ENCODE measurements at regions not wholly inside any gene's neighbourhood (a gene's known extent, or its start where the extent isn't known, plus 50 kb on each side); places are given as distances from the start of the nearest gene placed in this dataset.
A peak's percentile ranks its signal among the peaks of the same experiment; 100 is the strongest.
"Not testable (repeated sequence)": the region's sequence is repeated elsewhere in the genome, so short reads cannot be mapped to it uniquely, and the experiment has no call there.

DNA sequence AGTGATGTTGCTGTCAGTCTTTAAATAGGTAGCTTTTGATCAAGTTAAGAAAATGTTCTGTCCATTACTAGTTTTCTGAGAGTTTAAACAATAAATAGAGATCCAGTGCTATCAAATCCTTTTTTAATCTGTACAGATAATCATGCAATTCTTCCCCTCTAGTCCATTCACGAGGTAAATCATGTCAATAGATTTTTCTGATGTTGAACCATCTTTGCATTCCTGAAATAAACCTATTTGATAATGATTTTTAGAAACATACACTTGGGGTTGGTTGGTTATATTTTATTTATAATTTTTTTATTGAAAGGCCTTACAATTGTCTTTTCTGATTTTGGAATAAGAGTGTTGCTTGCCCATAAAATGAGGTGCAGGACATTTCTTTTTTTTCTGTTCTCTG is 95.0 kb downstream of the FAM53A start:
- Histone ChIP-seq H3K27me3 (ENCODE audit: insufficient read depth, low read length) (peaks cover 5% of the 10 kb centered on the region), H3K9me3 (ENCODE audit: low read depth, low read length) (peaks cover 14% of the 10 kb centered on the region), H3K4me3 (ENCODE audit: low read length) (no peak overlapping the region), H3K4me1 (ENCODE audit: insufficient read depth, low read length) (no peaks in the 10 kb centered on the region)

DNA sequence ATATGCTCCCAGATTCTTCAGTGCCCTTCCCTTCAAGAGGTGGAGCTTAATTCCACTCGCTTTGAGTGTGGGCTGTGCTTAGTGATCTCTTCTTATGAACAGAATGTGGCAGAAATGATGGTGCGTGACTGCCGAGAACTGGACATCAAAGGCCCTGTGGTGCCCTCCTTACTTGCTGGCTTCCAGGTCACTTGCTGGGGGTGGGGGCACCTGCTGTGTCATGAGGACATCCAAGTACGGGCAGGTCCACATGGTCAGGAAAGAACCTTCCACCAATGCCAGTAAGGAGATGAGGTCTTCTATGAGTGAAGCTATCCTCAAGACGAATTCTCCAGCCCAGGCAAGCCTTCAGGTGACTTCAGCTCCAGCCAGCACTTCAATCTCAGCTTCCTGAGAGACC is 95.8 kb downstream of the FAM53A start:
- Histone ChIP-seq H3K4me3 (ENCODE audit: low read length) (no peak overlapping the region), H3K9me3 (ENCODE audit: low read depth, low read length) (peaks cover 14% of the 10 kb centered on the region), H3K4me1 (ENCODE audit: insufficient read depth, low read length) (no peaks in the 10 kb centered on the region), H3K27me3 (ENCODE audit: insufficient read depth, low read length) (peaks cover 5% of the 10 kb centered on the region)

DNA sequence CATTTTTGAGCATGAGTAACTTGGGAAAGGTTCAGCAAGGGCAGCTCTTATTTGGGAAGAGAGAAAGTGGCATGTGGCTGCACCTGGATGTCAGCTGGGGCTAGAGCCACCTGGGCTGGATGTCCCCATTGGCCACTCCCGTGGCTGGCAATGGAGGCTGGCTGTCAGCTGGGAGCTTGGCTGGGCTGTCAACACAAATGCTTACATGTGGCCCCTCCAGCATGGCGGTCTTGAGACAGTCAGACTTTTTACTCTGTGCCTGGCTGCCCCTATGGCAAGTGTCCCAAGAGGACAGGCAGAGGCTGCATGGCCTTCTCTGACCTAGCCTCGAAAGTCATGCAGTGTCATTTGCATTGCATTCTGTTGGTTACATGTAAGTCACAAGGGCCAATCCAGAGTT is 99.6 kb downstream of the FAM53A start:
- no peak overlapping the region for H3K4me3 ChIP-seq (ENCODE audit: low read length)
- H3K27me3 ChIP-seq (ENCODE audit: insufficient read depth, low read length) = no peaks in the 10 kb centered on the region
- peaks cover 12% of the 10 kb centered on the region for H3K9me3 ChIP-seq (ENCODE audit: low read depth, low read length)
- H3K4me1 ChIP-seq (ENCODE audit: insufficient read depth, low read length) = peaks cover 5% of the 10 kb centered on the region

DNA sequence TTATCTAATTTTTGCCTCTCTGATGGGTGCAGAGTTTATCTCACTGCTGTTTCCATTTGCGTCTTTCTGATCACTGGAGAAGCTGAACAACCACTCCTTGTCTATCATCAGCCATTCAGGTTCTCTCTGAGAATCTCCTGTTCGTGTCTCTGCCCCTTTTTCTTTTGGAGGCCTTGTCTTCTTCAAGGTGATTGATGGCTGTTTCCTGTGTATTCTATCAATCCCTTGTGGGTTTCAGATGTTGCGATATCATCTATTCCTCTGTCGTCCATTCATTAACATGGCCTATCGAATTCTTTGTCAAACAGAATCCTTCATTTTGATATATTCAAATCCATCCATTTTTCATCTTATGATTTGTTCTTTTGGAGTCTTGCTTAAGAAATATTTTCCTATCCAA is 100.3 kb downstream of the FAM53A start:
- Histone ChIP-seq H3K4me1 (ENCODE audit: insufficient read depth, low read length) (peaks cover 5% of the 10 kb centered on the region), H3K4me3 (ENCODE audit: low read length) (no peak overlapping the region), H3K9me3 (ENCODE audit: low read depth, low read length) (peaks cover 5% of the 10 kb centered on the region), H3K27me3 (ENCODE audit: insufficient read depth, low read length) (no peaks in the 10 kb centered on the region)

DNA sequence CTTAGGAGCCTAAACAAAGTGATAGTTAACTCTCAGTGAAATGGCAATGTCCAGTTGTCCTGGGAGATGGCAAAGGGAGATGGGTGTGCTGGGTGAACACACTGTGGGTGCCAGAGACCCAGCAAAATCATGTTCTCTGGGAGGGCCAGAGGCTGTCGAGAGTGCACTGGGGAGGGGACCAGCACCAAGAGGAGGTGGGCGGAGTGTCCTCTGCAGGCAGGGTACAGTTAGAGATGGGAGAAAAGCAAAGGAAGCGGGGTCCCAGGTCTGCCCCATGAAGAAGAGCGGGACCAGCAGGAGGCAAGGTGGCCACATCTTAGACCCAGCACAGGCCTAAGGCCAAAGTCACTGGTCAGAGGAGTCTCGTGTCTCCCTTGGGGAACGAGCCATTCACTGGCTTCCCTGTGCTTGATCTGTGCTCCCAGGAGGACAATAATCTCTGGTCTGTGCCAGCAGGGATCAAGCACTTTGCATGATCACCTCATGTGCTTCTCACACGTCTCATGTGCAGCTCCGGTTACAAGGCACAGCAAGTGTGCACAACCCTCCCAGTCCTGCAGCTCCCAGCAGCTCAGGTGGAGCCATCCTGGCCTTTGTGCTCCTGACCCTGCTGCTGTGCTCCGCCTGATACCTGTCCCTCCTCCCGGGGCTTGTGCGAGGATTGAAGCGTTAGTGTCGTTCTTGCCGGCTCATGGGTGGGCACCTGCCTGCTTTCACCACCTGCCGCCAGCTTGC is 100.9 kb downstream of the FAM53A start:
- Histone ChIP-seq H3K4me3 (ENCODE audit: low read length) (no peak overlapping the region), H3K4me1 (ENCODE audit: insufficient read depth, low read length) (peaks cover 9% of the 10 kb centered on the region), H3K9me3 (ENCODE audit: low read depth, low read length) (no peaks in the 10 kb centered on the region), H3K27me3 (ENCODE audit: insufficient read depth, low read length) (no peaks in the 10 kb centered on the region)

DNA sequence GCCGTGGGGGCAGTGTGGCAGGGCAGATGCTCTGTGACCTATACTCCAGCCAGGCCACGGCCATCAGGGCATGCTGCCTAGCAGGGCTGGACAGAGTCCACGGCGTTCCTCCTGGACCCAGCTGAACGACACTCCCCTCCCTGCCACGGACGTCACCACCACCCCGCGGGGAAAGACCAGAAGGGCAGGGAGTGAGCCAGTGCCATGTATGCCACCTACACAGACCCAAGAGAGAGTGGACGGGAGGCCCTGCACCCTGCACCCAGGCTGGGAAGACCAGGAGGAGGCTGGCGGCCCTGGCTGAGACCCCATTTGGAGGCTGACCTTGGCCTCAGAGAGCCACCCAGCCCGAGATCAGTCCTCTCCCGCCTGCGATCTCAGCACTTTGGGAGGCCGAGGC is 101.9 kb downstream of the FAM53A start:
- H3K4me3 ChIP-seq (ENCODE audit: low read length) = no peak overlapping the region
- no peaks in the 10 kb centered on the region for H3K27me3 ChIP-seq (ENCODE audit: insufficient read depth, low read length)
- H3K9me3 ChIP-seq (ENCODE audit: low read depth, low read length) = no peaks in the 10 kb centered on the region
- H3K4me1 ChIP-seq (ENCODE audit: insufficient read depth, low read length) = peaks cover 10% of the 10 kb centered on the region

DNA sequence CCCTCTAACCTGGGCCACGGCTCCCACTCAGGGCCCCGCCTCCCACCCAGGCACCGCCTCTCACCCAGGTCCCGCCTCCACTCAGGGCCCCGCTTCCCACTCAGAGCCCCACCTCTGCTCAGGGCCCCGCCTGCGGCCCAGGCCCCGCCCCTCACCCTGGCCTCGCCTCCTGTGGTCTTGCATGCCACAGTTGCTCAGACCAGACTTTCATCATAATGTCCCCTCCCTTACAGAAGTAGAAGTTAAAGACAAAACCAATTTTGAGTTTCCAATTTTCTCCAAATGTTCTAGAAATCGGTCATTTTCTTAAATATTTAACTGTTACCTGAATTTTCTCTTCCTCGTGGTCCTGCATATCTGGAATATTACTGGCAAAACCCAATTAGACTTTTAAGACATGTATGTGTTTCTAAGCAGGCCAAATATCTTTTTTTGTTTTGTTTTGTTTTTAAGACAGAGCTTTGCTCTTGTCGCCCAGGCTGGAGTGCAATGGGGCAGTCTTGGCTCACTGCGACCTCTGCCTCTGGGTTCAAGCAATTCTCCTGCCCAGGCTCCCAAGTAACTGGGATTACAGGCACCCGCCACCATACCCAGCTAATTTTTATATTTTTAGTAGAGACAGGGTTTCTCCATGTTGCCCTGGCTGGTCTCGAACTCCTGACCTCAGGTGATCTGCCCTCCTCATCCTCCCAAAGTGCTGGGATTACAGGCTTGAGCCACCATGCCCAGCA is 102.8 kb downstream of the FAM53A start:
- H3K4me3 ChIP-seq (ENCODE audit: low read length); H3K4me1 ChIP-seq (ENCODE audit: insufficient read depth, low read length); H3K9me3 ChIP-seq (ENCODE audit: low read depth, low read length); H3K27me3 ChIP-seq (ENCODE audit: insufficient read depth, low read length): not testable (repeated sequence)

DNA sequence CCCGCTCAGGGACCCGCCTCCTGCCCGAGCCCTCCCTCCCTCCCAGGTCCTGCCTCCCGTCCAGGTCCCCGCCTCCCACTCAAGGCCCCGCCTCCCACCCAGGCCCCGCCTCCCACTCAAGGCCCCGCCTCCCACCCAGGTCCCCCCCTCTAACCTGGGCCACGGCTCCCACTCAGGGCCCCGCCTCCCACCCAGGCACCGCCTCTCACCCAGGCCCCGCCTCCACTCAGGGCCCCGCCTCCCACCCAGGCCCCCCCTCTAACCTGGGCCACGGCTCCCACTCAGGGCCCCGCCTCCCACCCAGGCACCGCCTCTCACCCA is 103.5 kb downstream of the FAM53A start:
- H3K27me3 ChIP-seq (ENCODE audit: insufficient read depth, low read length) = not testable (repeated sequence)

DNA sequence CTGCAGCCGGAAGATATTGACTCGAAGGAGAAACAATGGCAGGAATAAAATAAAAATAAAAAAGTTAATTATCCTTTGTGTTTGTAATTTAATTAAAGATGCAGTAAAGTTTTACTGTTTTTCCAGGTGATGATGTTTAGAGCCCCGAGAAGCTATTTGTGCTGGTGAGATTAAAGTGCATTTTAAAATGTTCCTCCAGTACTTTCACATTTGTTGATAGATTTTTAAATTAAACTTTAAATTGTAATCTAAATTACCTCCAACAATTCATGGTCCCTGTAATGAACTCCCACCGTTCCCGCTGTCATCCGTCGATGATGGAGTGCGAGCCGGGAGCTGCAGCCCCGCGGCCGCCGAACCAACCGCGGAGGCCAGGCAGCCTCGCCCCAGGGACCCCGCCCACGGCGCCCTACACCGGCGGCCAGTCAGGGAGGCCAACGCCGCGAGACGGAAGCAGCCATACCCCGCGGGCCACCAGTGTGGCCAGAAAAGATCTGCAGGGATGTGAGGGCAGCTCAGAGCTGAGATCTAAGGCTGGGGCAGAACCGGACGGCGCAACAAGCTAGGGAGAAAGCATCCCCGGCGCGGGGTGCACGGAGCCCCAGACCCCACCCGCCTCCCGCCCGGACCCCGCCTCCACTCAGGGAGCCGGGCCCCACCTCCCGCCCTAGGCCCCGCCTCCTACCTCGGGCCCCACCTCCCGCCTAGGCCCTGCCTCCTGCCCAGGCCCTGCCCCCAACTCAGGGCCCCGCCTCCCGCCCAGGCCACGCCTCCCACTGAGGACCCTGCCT is 104.0 kb downstream of the FAM53A start:
- H3K4me1 ChIP-seq (ENCODE audit: insufficient read depth, low read length) = peaks cover 10% of the 10 kb centered on the region
- no peaks in the 10 kb centered on the region for H3K27me3 ChIP-seq (ENCODE audit: insufficient read depth, low read length)
- peak overlapping the region; percentile 71 for H3K4me3 ChIP-seq (ENCODE audit: low read length)
- H3K9me3 ChIP-seq (ENCODE audit: low read depth, low read length) = no peaks in the 10 kb centered on the region

More for the DNA sequence above, 103.5 kb downstream of the FAM53A start:
- not testable (repeated sequence) for H3K4me1 ChIP-seq (ENCODE audit: insufficient read depth, low read length); H3K9me3 ChIP-seq (ENCODE audit: low read depth, low read length); H3K4me3 ChIP-seq (ENCODE audit: low read length)

DNA sequence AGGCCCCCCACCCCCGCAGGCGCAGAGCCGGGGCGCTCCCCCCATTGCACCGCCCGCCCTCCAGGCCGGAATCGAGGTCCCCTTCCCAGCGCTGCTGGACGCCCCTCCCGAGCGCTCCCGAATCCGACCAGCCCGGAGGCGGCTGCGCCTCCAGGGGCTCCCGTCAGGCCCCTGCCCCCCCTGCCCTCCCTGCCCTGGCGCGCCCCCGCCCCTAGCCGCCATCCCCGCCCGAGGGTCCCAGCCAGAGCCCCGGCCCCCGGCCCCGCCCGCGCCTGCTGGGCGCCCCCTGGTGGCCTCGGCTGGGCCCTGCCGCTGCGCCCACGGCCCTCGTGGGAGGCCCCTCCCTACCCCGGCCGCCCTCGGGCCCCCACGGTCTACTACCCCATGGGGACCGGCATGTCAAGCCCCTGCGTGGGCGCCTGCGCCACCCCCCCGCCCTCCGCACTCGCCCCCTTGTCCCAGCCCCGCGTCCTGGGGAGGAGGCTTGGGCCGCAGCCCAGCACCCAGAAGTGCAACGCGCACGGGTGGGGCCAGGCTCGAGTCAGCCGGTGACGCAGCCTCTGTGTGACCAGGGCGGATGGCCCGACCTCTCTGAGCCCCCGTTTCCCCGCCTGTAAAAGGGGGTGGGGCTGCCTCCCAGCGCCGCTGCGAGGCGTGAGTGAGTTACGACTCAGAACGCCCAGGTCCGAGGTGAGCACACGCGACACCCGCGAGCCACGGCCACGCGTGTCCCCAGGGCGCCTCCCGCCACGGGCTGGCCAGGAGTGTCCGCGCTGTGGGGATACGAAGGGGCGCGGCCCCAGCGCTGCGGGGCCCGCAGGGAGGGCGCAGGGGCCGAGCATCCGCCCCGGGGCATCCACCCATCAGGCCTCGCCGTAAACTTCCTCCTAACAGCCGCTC is 104.9 kb downstream of the FAM53A start:
- Histone ChIP-seq H3K27me3 (ENCODE audit: insufficient read depth, low read length) (no peaks in the 10 kb centered on the region), H3K4me1 (ENCODE audit: insufficient read depth, low read length) (peaks cover 10% of the 10 kb centered on the region), H3K9me3 (ENCODE audit: low read depth, low read length) (no peaks in the 10 kb centered on the region), H3K4me3 (ENCODE audit: low read length) (peak overlapping the region; percentile 71)

DNA sequence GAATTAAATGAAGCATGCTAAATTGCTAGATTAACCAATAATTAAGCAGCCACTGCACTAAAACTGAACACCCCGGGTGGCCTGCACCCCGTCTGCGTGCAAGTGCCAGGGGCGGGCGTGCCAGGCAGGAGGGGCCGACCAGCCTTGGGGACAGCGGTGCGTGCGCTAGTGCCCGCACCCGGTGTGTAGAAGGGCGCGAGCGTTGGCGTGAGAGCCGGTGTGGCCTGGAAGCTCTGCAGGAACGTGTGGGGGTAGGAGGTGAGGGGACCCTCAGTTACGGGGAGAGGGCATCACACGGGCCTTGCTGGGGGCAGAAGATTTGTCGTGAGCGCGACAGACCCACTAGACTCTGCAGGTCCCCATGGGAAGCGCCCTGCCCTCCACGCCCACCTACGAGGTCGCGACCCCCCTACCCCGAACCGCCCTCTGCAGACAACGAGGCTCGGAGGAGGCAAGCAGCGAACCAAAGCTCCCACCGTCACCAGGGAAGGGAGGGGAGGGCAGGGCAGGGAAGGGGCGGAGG is 105.8 kb downstream of the FAM53A start:
- Histone ChIP-seq H3K4me3 (ENCODE audit: low read length) (no peak overlapping the region), H3K9me3 (ENCODE audit: low read depth, low read length) (no peaks in the 10 kb centered on the region), H3K27me3 (ENCODE audit: insufficient read depth, low read length) (no peaks in the 10 kb centered on the region), H3K4me1 (ENCODE audit: insufficient read depth, low read length) (peaks cover 10% of the 10 kb centered on the region)

DNA sequence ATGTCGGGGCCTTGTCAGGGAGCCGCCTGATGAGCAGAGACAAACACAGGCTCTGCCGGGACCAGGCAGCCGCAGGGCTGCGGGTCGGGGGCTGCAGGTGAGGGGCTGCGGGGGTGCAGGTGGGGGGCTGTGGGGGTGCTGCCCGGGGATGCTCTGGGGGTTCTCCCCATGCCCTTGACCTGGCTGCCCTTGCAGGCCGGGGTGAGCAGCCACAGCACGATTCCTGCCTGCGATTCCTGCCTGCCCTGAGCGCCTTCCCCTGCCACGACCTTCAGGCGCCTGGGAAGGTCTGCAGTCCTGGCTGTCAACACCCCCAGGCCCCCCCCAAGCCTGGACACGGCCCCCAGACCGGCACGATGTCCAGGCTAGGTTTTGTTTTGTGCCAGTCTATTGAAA is 106.3 kb downstream of the FAM53A start:
- peaks cover 10% of the 10 kb centered on the region for H3K4me1 ChIP-seq (ENCODE audit: insufficient read depth, low read length)
- H3K4me3 ChIP-seq (ENCODE audit: low read length) = no peak overlapping the region
- no peaks in the 10 kb centered on the region for H3K9me3 ChIP-seq (ENCODE audit: low read depth, low read length)
- H3K27me3 ChIP-seq (ENCODE audit: insufficient read depth, low read length) = no peaks in the 10 kb centered on the region

DNA sequence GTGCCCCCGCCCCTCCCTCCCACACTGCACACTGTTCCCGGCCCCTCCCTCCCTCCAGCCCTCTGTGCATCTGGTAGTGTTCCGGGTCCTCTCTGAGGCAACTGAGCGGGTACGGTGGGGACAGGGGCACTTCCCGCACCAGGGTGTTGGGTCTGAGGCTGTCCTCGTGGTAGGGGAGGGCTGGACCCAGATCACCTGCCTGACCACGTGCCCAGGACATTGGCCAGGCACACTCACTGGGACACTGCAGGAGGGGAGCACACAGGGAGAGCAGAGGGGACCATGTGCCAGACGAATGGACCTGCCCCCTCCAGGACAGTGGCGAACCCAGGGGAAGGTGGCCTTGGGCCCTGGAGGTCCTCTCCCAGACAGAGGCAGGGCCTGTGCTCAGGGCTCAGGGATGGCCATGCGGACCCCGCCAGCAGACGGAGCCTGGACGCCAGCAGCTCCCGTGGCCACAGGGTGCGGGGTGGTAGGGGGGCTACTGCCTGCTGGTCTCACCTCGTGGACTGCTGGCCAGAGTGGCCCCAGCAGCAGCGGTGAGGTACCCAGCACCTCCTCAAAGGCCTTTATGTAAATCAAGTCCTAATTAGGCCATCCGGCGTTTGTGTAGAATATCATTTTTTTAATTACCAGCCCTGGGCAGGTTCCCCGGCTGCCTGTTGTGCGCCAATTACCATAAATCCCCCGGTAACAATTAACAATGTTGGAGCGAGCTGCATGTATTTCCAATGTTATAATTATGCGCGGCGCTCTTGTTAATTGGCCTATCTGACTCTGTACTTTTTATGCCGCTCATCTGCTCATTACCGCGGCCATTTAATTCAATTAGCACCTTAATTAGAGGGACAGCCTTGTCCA is 106.9 kb downstream of the FAM53A start:
- Histone ChIP-seq H3K27me3 (ENCODE audit: insufficient read depth, low read length) (no peaks in the 10 kb centered on the region), H3K9me3 (ENCODE audit: low read depth, low read length) (no peaks in the 10 kb centered on the region), H3K4me3 (ENCODE audit: low read length) (no peak overlapping the region), H3K4me1 (ENCODE audit: insufficient read depth, low read length) (peaks cover 10% of the 10 kb centered on the region)
